HepG2 (cell line): ENCODE measurements at regions not wholly inside any gene's neighbourhood (a gene's known extent, or its start where the extent isn't known, plus 50 kb on each side); places are given as distances from the start of the nearest gene placed in this dataset.

ENCODE experiments used
- ELF4 ChIP-seq: sonication (generic); formaldehyde crosslinking; IDR thresholded peaks from 2 replicates; pipeline ENCODE4 v1.5.0; 2020; ENCODE audit warnings: missing genetic modification reagents, mild to moderate bottlenecking, moderate library complexity, borderline replicate concordance
- REL ChIP-seq: sonication (generic); formaldehyde crosslinking; conservative IDR thresholded peaks from 2 replicates; pipeline ENCODE4 v1.8.0; 2022; ENCODE audit warnings: mild to moderate bottlenecking, missing genetic modification reagents, moderate library complexity
- SRF ChIP-seq: IDR thresholded peaks from 2 replicates; pipeline ENCODE4 v1.6.1; 2011; ENCODE audit warnings: mild to moderate bottlenecking, low read depth, low read length, moderate library complexity
- ZFX ChIP-seq: sonication (generic); formaldehyde crosslinking; IDR thresholded peaks from 2 replicates; pipeline ENCODE4 v1.4.0; 2020; ENCODE audit warnings: mild to moderate bottlenecking, low read depth, missing genetic modification reagents, moderate library complexity
- ZNF33B ChIP-seq: sonication (generic); formaldehyde crosslinking; IDR thresholded peaks from 2 replicates; pipeline ENCODE4 v1.5.1; 2020; ENCODE audit warnings: mild to moderate bottlenecking, missing genetic modification reagents
- ZNF350 ChIP-seq: sonication (generic); formaldehyde crosslinking; IDR thresholded peaks from 2 replicates; pipeline ENCODE4 v1.4.0; 2020; ENCODE audit warnings: mild to moderate bottlenecking, low read depth, missing genetic modification reagents, borderline replicate concordance
- ZNF749 ChIP-seq: sonication (generic); formaldehyde crosslinking; IDR thresholded peaks from 2 replicates; pipeline ENCODE4 v1.8.0; 2022; ENCODE audit warnings: mild to moderate bottlenecking, missing genetic modification reagents, moderate library complexity, borderline replicate concordance
- ZSCAN29 ChIP-seq: sonication (generic); formaldehyde crosslinking; conservative IDR thresholded peaks from 2 replicates; pipeline ENCODE4 v1.4.0; 2020; ENCODE audit warnings: mild to moderate bottlenecking, missing genetic modification reagents
- TF ChIP-seq, protein P1 (sequence below): sonication (generic); formaldehyde crosslinking; IDR thresholded peaks from 2 replicates; pipeline ENCODE4 v1.8.0; 2022; ENCODE audit warnings: missing genetic modification reagents, mild to moderate bottlenecking, moderate library complexity, borderline replicate concordance

DNA sequence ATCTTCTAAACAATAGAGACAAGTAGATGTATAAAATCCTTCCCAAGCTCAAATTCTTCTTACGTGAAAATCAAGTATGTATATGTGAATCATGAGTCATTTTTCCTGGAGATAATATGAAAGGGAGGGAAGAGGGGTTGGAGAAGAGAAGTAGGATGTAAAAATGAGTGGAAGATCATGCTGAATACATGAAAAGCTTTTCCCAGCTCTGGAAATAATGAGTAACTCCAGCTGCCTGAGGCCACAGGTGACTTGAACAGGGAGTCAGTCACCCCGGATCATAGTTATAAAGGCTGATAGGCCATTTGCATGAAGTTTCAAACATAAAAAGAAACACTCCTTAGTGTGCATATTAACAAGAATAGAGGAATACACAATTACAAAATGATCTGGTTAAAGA, 486.7 kb downstream of the EFNA5 start:
- no peak for TF ChIP-seq ZNF33B (CRISPR knock-in tag)
- no peak for TF ChIP-seq SRF
- TF ChIP-seq ZSCAN29 (CRISPR knock-in tag) = no peak
- TF ChIP-seq ELF4 = no peak
- TF ChIP-seq ZNF350 (CRISPR knock-in tag) = no peak
- TF ChIP-seq, protein P1, sequence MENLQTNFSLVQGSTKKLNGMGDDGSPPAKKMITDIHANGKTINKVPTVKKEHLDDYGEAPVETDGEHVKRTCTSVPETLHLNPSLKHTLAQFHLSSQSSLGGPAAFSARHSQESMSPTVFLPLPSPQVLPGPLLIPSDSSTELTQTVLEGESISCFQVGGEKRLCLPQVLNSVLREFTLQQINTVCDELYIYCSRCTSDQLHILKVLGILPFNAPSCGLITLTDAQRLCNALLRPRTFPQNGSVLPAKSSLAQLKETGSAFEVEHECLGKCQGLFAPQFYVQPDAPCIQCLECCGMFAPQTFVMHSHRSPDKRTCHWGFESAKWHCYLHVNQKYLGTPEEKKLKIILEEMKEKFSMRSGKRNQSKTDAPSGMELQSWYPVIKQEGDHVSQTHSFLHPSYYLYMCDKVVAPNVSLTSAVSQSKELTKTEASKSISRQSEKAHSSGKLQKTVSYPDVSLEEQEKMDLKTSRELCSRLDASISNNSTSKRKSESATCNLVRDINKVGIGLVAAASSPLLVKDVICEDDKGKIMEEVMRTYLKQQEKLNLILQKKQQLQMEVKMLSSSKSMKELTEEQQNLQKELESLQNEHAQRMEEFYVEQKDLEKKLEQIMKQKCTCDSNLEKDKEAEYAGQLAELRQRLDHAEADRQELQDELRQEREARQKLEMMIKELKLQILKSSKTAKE (CRISPR knock-in tag) = no peak
- no peak for TF ChIP-seq ZNF749 (CRISPR knock-in tag)
- no peak for TF ChIP-seq ZFX
- no peak for TF ChIP-seq REL
